A204.1 (cell line): ENCODE measurements at regions not wholly inside any gene's neighbourhood (a gene's known extent, or its start where the extent isn't known, plus 50 kb on each side); places are given as distances from the start of the nearest gene placed in this dataset.
A peak's percentile ranks its signal among the peaks of the same experiment; 100 is the strongest.
"Not testable (repeated sequence)": the region's sequence is repeated elsewhere in the genome, so short reads cannot be mapped to it uniquely, and the experiment has no call there.

ENCODE experiments used
- FAIRE-seq: peaks from 2 replicates; lab custom pipeline; 2012; peaks lifted over from hg19 to GRCh38; lab: Jason Lieb, UNC

- FAIRE-seq, result no peak
Measured at GRCh38 chr18:43982582-43982981, 698.1 kb upstream of the SETBP1 start.

DNA sequence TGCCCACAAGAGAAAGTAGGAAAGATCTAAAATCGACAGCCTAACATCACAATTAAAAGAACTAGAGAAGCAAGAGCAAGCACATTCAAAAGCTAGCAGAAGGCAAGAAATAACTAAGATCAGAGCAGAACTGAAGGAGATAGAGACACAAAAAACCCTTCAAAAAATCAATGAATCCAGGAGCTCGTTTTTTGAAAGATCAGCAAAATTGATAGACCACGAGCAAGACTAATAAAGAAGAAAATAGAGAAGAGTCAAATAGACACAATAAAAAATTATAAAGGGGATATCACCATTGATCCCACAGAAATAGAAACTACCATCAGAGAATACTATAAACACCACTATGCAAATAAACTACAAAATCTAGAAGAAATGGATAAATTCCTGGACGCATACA, 693.6 kb upstream of the SETBP1 start:
- not testable (repeated sequence) for FAIRE-seq

DNA sequence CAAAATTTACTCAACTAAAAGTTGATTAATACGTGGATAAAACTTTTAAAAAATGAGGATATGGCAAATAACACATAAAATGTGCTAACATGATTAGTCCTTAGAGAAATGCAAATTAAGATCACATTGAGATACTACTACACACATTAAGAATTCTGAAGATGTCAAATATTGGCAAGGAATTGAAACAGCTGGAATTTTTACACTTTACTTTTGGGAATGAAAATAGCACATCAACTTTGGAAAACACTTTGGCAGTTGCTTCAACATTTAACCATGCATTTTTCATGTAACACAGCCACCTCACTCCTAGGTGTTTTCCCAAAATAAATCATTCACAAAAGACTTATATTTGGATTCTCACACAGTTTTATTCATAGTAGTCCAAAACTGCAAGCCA, 687.9 kb upstream of the SETBP1 start:
- FAIRE-seq, result no peak

DNA sequence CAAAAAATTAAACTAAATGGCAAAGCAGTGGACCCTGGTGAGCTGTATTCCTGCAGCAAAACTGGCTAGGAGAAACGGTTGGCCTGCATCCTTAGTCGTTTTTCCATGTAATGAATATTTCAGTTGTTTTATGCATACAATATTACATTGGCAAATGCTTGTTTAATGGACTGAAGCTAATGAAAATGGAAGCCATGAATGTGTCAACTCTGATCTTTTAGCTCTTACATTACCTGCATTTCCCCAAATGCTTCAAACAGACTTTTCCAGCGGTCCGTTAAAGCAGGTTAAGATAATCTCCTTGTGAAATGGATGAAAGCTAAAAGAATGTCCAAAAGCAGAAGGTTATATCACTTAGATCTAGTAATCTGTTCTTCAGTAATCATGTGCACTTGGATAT, 686.3 kb upstream of the SETBP1 start:
- FAIRE-seq, result no peak

- no peak for FAIRE-seq
Measured at GRCh38 chr18:44013871-44014270, 666.8 kb upstream of the SETBP1 start.

GRCh38 chr18:44025421-44025820, 655.3 kb upstream of the SETBP1 start:
- FAIRE-seq, result no peak

GRCh38 chr18:44028109-44028508, 652.6 kb upstream of the SETBP1 start:
- FAIRE-seq, result no peak

DNA sequence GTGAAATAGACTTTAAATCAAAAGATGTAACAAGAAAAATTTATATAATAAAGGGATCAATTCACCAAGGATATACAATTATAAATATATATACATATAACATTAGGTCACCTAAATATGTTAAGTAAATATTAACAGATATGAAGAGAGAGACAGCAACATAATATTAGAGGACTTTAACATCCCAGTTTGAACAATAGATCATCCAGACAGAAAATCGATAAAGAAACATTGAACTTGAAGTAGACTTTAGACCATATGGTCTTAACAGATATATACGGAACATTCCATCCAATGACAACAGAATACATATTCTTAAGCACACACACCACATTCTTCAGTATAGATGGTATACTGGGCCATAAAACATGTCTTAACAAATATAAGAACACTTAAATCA, 649.6 kb upstream of the SETBP1 start:
- FAIRE-seq, result peak; percentile 11

- no peak for FAIRE-seq
Measured at GRCh38 chr18:44033144-44033701, 647.5 kb upstream of the SETBP1 start.

DNA sequence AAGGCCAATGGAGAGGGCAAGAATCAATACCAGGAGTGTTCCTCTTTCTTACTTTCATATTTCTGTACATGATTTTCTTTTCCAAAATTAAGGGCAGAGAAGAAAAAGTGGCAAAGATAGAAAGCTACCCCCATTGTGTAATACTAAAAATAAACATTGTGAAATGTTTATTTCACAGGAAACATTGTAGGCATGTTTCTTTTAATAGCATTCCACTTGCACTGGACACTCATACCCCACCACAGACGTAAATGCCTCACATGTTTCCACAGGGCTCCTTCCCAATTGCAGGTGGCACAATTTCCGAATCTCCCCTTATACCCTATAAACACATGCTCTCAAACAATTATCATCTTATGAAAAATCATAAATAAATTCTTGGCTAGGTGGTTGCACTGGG, 645.1 kb upstream of the SETBP1 start:
- FAIRE-seq, result no peak

- no peak for FAIRE-seq
Measured at GRCh38 chr18:44036501-44036900, 644.2 kb upstream of the SETBP1 start.

DNA sequence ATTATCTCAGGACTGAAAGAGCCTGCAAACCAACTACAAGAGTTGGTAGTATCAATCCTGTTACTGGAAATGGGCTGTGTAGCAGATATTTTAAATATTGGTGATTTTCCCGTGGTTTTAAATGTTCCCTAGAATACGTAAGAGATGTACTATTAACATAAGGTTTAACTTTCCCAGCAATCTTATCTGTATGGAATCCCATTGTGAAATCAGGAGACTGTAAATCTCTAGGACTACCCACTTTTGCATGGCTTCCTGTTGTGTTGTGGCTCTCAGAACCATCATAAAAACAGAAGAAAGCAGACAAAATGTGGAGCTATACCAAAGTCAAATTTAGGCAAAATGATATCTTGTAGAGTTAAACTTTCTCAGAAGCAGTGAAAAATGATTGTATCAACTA, 641.5 kb upstream of the SETBP1 start:
- no peak for FAIRE-seq

- no peak for FAIRE-seq
Measured at GRCh38 chr18:44039826-44040225, 640.9 kb upstream of the SETBP1 start.

- no peak for FAIRE-seq
Measured at GRCh38 chr18:44041553-44041952, 639.1 kb upstream of the SETBP1 start.

- no peak for FAIRE-seq
Measured at GRCh38 chr18:44041961-44042360, 638.7 kb upstream of the SETBP1 start.

DNA sequence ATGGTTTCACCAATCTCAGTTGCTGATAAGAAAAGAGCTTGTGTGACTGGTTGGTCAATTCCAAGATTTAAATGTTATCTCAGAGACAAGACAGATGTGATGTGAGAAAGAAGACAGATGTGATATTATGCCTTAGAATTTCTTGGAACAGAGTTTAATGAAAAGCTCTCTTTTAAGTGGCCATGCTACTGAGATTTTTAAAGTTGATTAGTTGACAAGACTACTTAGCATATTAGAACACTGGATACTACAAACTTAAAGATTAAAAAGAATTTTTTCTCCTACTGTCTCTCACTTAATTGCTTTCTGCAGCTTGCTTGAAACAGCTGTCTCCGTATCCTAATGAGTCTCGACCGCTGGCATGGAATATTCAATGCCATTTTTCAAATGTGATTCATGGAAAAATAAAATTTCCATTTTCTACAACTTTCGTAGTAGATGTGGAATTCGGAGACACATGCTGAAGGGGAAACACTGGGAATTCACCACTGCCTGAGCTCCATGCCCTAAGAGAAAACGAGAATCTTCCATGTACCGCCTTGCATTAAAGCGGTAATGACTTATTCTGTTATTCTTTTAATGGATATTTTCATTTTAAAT, 634.2 kb upstream of the SETBP1 start:
- no peak for FAIRE-seq

DNA sequence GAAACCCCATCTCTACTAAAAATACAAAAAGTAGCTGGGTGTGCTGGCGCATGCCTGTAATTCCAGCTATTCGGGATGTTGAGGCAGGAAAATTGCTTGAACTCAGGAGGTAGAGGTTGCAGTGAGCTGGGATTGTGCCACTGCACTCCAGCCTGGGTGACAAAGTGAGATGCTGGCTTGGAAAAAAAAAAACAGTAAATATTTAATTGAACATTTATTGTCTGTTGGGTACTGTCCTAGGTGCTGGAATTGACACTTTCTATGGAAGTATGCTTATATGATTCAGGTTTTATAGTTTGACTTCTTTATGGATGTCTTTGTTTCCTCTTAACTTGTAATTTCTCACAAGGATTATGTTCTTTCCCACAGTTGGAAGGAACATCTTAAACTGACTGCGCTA, 633.1 kb upstream of the SETBP1 start:
- no peak for FAIRE-seq

GRCh38 chr18:44048435-44048834, 632.3 kb upstream of the SETBP1 start:
- FAIRE-seq, result no peak

DNA sequence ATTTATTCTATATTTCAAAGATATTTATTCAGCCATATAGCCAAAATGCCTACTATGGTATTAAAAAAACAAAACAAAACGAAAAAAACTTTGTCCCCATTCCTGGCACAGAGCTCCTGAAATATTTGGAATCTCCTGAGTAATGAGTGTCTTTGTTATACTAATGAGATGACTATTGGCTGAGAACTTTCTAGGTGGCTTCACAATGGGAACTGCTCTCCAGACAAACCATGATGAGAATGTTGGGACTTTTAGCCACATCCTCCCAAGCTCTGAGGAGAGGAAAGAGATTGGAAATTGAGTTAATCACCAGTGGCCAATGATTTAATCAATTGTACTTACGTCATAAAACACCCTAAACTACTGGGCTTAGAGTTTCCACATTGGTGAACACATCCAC, 631.8 kb upstream of the SETBP1 start:
- no peak for FAIRE-seq

DNA sequence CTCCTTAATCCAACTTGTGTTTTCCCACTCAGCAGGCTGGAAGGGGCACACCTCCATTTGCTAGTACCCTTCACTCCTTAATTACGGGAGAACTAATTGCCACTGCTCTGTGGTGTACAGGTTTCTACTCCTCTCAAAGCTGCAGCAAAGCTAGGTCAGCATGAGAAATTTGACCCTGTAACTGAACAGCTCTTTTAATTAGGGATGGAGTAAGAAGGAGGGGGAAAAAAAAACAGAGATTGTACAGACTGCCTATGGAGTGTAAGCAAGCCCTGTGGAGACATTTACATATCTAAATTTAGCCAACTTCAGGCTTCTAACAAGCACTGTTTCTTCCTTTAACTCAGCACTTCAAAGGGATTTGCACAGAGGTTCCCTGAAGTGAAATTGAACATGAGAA, 629.7 kb upstream of the SETBP1 start:
- no peak for FAIRE-seq

GRCh38 chr18:44054514-44054913, 626.2 kb upstream of the SETBP1 start:
- FAIRE-seq, result no peak

DNA sequence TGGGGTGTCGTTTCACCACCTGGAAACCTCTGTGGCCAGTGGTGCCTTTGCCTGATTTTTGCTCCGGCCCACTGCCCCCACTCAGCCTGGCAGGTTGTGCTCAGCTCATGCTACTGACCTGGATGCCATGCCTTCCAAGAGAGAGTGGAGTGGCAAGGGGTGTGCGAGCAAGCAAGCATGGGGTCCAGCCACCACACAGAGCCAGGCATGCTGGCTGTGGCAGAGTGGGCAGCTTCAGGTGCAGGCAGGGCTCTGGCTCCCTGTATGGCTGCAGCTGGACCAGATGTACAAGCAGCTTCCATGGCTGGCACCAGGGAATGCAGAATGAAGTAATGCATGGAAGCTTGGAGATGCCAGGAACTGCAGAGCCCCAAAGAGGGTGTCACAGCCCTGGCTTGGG, 620.5 kb upstream of the SETBP1 start:
- no peak for FAIRE-seq

- FAIRE-seq, result no peak
Measured at GRCh38 chr18:44061438-44061837, 619.2 kb upstream of the SETBP1 start.

DNA sequence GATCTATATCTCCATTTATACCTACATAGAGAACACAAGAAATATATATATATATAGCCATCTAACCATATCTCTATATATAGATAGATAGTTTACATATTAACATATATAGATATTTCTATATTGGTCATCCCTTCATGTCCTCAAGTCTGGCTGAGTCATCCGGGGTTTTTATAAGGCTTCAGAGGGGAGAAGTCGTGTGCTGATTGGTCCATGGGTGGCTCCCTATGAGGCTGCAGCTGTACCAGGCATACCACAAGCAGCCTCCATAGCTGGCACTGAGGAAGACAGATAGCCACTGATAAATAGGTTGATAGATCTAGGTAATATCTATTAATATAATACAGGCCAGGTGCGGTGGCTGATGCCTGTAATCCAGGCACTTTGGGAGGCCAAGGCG, 618.3 kb upstream of the SETBP1 start:
- FAIRE-seq, result no peak

DNA sequence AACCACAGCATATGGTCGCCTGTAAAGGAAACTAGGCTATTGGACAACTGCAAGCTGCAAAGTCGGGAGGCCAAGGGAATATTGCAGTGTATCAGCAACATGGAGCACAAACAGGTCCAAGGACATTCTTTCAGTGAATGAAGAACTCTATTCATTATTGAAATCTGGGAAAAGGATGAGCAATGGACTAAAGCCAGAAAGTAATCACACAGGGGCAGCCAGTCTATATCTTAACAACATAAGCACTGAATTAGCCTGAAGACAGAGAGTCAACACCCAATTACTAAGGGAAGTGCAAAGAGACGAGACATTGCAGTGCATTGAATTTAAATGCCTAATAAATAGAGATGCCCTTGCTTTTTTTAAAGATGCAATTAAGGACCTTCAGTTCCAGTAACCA, 615.5 kb upstream of the SETBP1 start:
- no peak for FAIRE-seq
